Neural cell (in vitro differentiated cells): ENCODE measurements at regions not wholly inside any gene's neighbourhood (a gene's known extent, or its start where the extent isn't known, plus 50 kb on each side); places are given as distances from the start of the nearest gene placed in this dataset.
"Not testable (repeated sequence)": the region's sequence is repeated elsewhere in the genome, so short reads cannot be mapped to it uniquely, and the experiment has no call there.

Experiments
- H2AFZ ChIP-seq: fragments of 200-600, 300-800 bp; sonication (generic), shearing (Covaris generic); 2 replicates; pipeline ENCODE4 v1.6.0; 2014; ENCODE audit warnings: low read depth, mild to moderate bottlenecking, antibody characterized with exemption, low read length, moderate library complexity
- H3F3A ChIP-seq: fragments of 200-600 bp; shearing (Covaris generic); 2 replicates; pipeline ENCODE4 v1.6.1; 2016; ENCODE audit warnings: mild to moderate bottlenecking, moderate library complexity, mixed read lengths, antibody characterized with exemption, low read length; ENCODE audit not compliant: insufficient read depth, poor library complexity, severe bottlenecking
- H3K27ac ChIP-seq: fragments of 200-600, 300-800 bp; sonication (generic), shearing (Covaris generic); 2 replicates; pipeline ENCODE4 v1.5.1; 2014; ENCODE audit warnings: mild to moderate bottlenecking, low read length, moderate library complexity
- H3K27me3 ChIP-seq: fragments of 300-800, 200-600 bp; sonication (generic), shearing (Covaris generic); 2 replicates; pipeline ENCODE4 v1.6.0; 2014; ENCODE audit warnings: mild to moderate bottlenecking, low read depth, low read length, moderate library complexity; ENCODE audit not compliant: insufficient read depth
- H3K36me3 ChIP-seq: fragments of 300-800, 200-600 bp; sonication (generic), shearing (Covaris generic); 2 replicates; pipeline ENCODE4 v1.5.1; 2014; ENCODE audit warnings: mild to moderate bottlenecking, antibody characterized with exemption, low read length, moderate library complexity; ENCODE audit not compliant: insufficient read depth
- H3K4me2 ChIP-seq: fragments of 300-800, 200-600 bp; sonication (generic), shearing (Covaris generic); 2 replicates; pipeline ENCODE4 v1.6.0; 2014; ENCODE audit warnings: mild to moderate bottlenecking, low read length
- H3K4me3 ChIP-seq: fragments of 300-800, 200-600 bp; sonication (generic), shearing (Covaris generic); 2 replicates; pipeline ENCODE4 v1.5.1; 2014; ENCODE audit warnings: mild to moderate bottlenecking, low read length, moderate library complexity
- H3K79me2 ChIP-seq: fragments of 200-600 bp; shearing (Covaris generic); replicated peaks from 2 replicates; pipeline ENCODE4 v1.6.0; 2014; ENCODE audit warnings: mild to moderate bottlenecking, low read length, moderate library complexity; ENCODE audit not compliant: insufficient read depth
- H3K9ac ChIP-seq: fragments of 300-800, 200-600 bp; sonication (generic), shearing (Covaris generic); 2 replicates; pipeline ENCODE4 v1.6.1; 2016; ENCODE audit warnings: mild to moderate bottlenecking, low read length, mixed read lengths
- H3K9me2 ChIP-seq: fragments of 200-600 bp; shearing (Covaris generic); 2 replicates; pipeline ENCODE4 v1.6.1; 2016; ENCODE audit warnings: mild to moderate bottlenecking, low read length, mixed read lengths; ENCODE audit not compliant: insufficient read depth
- H3K9me3 ChIP-seq: fragments of 200-600, 300-800 bp; sonication (generic), shearing (Covaris generic); 2 replicates; pipeline ENCODE4 v1.6.1; 2016; ENCODE audit warnings: mild to moderate bottlenecking, mixed run types, low read length, moderate library complexity, mixed read lengths
- H4K20me1 ChIP-seq: fragments of 200-600 bp; shearing (Covaris generic); 2 replicates; pipeline ENCODE4 v1.6.1; 2016; ENCODE audit warnings: mild to moderate bottlenecking, mixed run types; ENCODE audit not compliant: insufficient read depth
- CTCF ChIP-seq: fragments of 450-650 bp; IDR thresholded peaks from 2 replicates; pipeline ENCODE4 v1.5.1; 2014; ENCODE audit warnings: antibody characterized with exemption, mild to moderate bottlenecking, moderate library complexity; ENCODE audit not compliant: poor library complexity, severe bottlenecking
- EP300 ChIP-seq: fragments of 450-650 bp; conservative IDR thresholded peaks from 2 replicates; pipeline ENCODE4 v1.6.1; 2014; ENCODE audit warnings: antibody characterized with exemption, mild to moderate bottlenecking, moderate library complexity; ENCODE audit not compliant: poor library complexity, severe bottlenecking
- EZH2 ChIP-seq: fragments of 200-600, 300-800 bp; shearing (Covaris generic), sonication (generic); IDR thresholded peaks from 2 replicates; pipeline ENCODE4 v1.6.1; 2014; ENCODE audit warnings: antibody characterized with exemption, low read length, borderline replicate concordance, mild to moderate bottlenecking; ENCODE audit not compliant: insufficient read depth, poor library complexity, severe bottlenecking
- MXI1 ChIP-seq: fragments of 450-650 bp; conservative IDR thresholded peaks from 2 replicates; pipeline ENCODE4 v1.6.1; 2014; ENCODE audit warnings: antibody characterized with exemption, mild to moderate bottlenecking; ENCODE audit not compliant: poor library complexity, severe bottlenecking
- POLR2AphosphoS5 ChIP-seq: IDR thresholded peaks from 2 replicates; pipeline ENCODE4 v1.6.1; 2012
- RAD21 ChIP-seq: fragments of 450-650 bp; conservative IDR thresholded peaks from 2 replicates; pipeline ENCODE4 v1.6.1; 2014; ENCODE audit warnings: antibody characterized with exemption, mild to moderate bottlenecking, moderate library complexity
- REST ChIP-seq: IDR thresholded peaks from 2 replicates; pipeline ENCODE4 v1.6.1; 2012; ENCODE audit warnings: borderline replicate concordance
- SMC3 ChIP-seq: fragments of 450-650 bp; conservative IDR thresholded peaks from 2 replicates; pipeline ENCODE4 v1.6.1; 2014; ENCODE audit warnings: antibody characterized with exemption, mild to moderate bottlenecking, moderate library complexity; ENCODE audit not compliant: poor library complexity
- TAF1 ChIP-seq: IDR thresholded peaks from 2 replicates; pipeline ENCODE4 v1.6.1; 2012; ENCODE audit warnings: low read depth

GRCh38 chr12:47610686-47611252 lies 95.1 kb downstream of the RPAP3 start:
- H3K79me2 ChIP-seq, result no peaks in the 10 kb centered on the region
- H3K27me3 ChIP-seq, result no peaks in the 10 kb centered on the region
- no peak overlapping the region for H3K4me2 ChIP-seq
- H3K9me2 ChIP-seq, result no peaks in the 10 kb centered on the region
- peaks cover 13% of the 10 kb centered on the region for H3K9me3 ChIP-seq
- no peak overlapping the region for H2AFZ ChIP-seq
- H3K36me3 ChIP-seq, result no peaks in the 10 kb centered on the region
- H3F3A ChIP-seq, result no peaks in the 10 kb centered on the region
- H3K27ac ChIP-seq, result no peak overlapping the region
- H3K9ac ChIP-seq, result no peak overlapping the region
- H4K20me1 ChIP-seq, result no peaks in the 10 kb centered on the region
- TF ChIP-seq EP300 (no peak), CTCF (no peak), EZH2 (no peak), MXI1 (no peak)
- H3K4me3 ChIP-seq, result no peak overlapping the region

DNA sequence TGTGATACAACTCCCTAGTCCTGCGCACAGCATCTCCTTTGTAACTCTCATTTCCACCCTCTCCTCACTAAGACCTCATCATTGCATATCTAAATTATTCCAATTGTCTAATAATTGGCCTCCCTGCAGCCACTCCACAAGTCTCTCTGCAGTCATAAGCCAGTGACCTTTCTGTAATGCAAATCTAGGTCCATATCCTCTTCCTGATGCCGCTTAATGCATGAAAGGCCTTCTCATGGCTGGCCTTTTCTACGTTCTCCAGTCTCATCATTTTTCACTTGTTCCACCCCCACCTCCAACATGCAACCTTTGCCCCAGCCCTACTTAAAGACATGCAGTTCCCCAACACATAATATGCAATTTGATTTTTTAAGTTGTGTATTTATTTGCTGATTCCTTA lies 96.0 kb downstream of the RPAP3 start:
- H3K27ac ChIP-seq, result no peak overlapping the region
- H3K27me3 ChIP-seq, result no peaks in the 10 kb centered on the region
- no peaks in the 10 kb centered on the region for H3F3A ChIP-seq
- peaks cover 13% of the 10 kb centered on the region for H3K9me3 ChIP-seq
- no peaks in the 10 kb centered on the region for H4K20me1 ChIP-seq
- TF ChIP-seq EP300, result no peak
- TF ChIP-seq MXI1, result no peak
- TF ChIP-seq CTCF, result no peak
- TF ChIP-seq EZH2, result no peak
- no peak for TF ChIP-seq TAF1
- no peak for TF ChIP-seq RAD21
- no peak for TF ChIP-seq POLR2AphosphoS5
- no peak for TF ChIP-seq REST
- TF ChIP-seq SMC3, result no peak
- no peaks in the 10 kb centered on the region for H3K79me2 ChIP-seq
- no peak overlapping the region for H3K4me2 ChIP-seq
- H3K36me3 ChIP-seq, result no peaks in the 10 kb centered on the region
- no peaks in the 10 kb centered on the region for H3K9me2 ChIP-seq
- no peak overlapping the region for H3K9ac ChIP-seq
- H2AFZ ChIP-seq, result no peak overlapping the region
- no peak overlapping the region for H3K4me3 ChIP-seq

GRCh38 chr12:47608671-47609070 lies 97.2 kb downstream of the RPAP3 start:
- H4K20me1 ChIP-seq, H3K27ac ChIP-seq, H3K4me3 ChIP-seq, H3K36me3 ChIP-seq, H3K9ac ChIP-seq, H2AFZ ChIP-seq, H3K27me3 ChIP-seq, H3F3A ChIP-seq, H3K9me3 ChIP-seq, H3K9me2 ChIP-seq, H3K4me2 ChIP-seq, H3K79me2 ChIP-seq: not testable (repeated sequence)
